A673 (cell line): ENCODE measurements at regions not wholly inside any gene's neighbourhood (a gene's known extent, or its start where the extent isn't known, plus 50 kb on each side); places are given as distances from the start of the nearest gene placed in this dataset.

Experiments used
- BruUV-seq: library from RNA; stranded (reverse); fragments of 400-500 nt; replicated peaks from 2 replicates; lab custom pipeline; 2021; lab: Mats Ljungman, UMichigan
- CTCF ChIA-PET: fragments of 300-600 bp; sonication (Branson Sonifier 250); formaldehyde crosslinking; loops from one replicate; lab custom pipeline; 2022; ENCODE audit warnings: antibody characterized with exemption; lab: Charles Lee
- POLR2A ChIA-PET: fragments of 300-600 bp; sonication (Branson Sonifier 250); formaldehyde crosslinking; loops from one replicate; lab custom pipeline; 2022; ENCODE audit warnings: antibody characterized with exemption; ENCODE audit not compliant: low non-redundant PET; lab: Charles Lee
- DNase-seq: peaks from one replicate; pipeline ENCODE4 v3.0.0-alpha.2; 2015; ENCODE audit warnings: low spot score
- H3K27ac ChIP-seq: fragments of 200-600 bp; sonication (generic); 2 replicates; pipeline ENCODE4 v1.5.1; 2016; ENCODE audit warnings: mixed run types, low read depth, mild to moderate bottlenecking, mixed read lengths, antibody characterized with exemption, low read length; ENCODE audit not compliant: poor library complexity, severe bottlenecking
- H3K27me3 ChIP-seq: fragments of 200-600 bp; sonication (generic); replicated peaks from 2 replicates; pipeline ENCODE4 v1.6.1; 2017; ENCODE audit warnings: mixed run types, low read depth, mild to moderate bottlenecking, mixed read lengths, antibody characterized with exemption, low read length; ENCODE audit not compliant: insufficient read depth, poor library complexity
- H3K36me3 ChIP-seq: fragments of 200-600 bp; sonication (generic); 2 replicates; pipeline ENCODE4 v1.6.1; 2016; ENCODE audit warnings: mixed run types, mild to moderate bottlenecking, mixed read lengths, antibody characterized with exemption, low read length; ENCODE audit not compliant: insufficient read depth, poor library complexity, severe bottlenecking
- H3K4me1 ChIP-seq: fragments of 200-600 bp; sonication (generic); 2 replicates; pipeline ENCODE4 v1.6.1; 2017; ENCODE audit warnings: mixed run types, mild to moderate bottlenecking, mixed read lengths, antibody characterized with exemption, low read length; ENCODE audit not compliant: insufficient read depth, poor library complexity, severe bottlenecking
- H3K4me3 ChIP-seq: fragments of 200-600 bp; sonication (generic); 2 replicates; pipeline ENCODE4 v1.5.1; 2016; ENCODE audit warnings: low read depth, mixed run types, mild to moderate bottlenecking, mixed read lengths, low read length; ENCODE audit not compliant: poor library complexity, severe bottlenecking
- H3K9me3 ChIP-seq: fragments of 200-600 bp; sonication (generic); 2 replicates; pipeline ENCODE4 v1.6.1; 2016; ENCODE audit warnings: mixed run types, low read depth, mild to moderate bottlenecking, mixed read lengths, antibody characterized with exemption, low read length; ENCODE audit not compliant: poor library complexity, severe bottlenecking
- EZH2 ChIP-seq: fragments of 200-600 bp; sonication (generic); IDR thresholded peaks from 2 replicates; pipeline ENCODE4 v1.6.1; 2017; ENCODE audit warnings: borderline replicate concordance, low read depth, mild to moderate bottlenecking, mixed read lengths, antibody characterized with exemption, low read length; ENCODE audit not compliant: poor library complexity, severe bottlenecking
- intact Hi-C: fragments of 100-400 bp; cut with micrococcal nuclease; formaldehyde crosslinking; loops from one replicate; pipeline ENCODE4 v1.10.0; 2022; ENCODE audit not compliant: unreplicated experiment
- TF ChIP-seq, protein P1 (sequence below): fragments of 300-800, 200-600 bp; sonication (generic); conservative IDR thresholded peaks from 2 replicates; pipeline ENCODE4 v1.5.1; 2017; ENCODE audit warnings: low read depth, mild to moderate bottlenecking, antibody characterized with exemption, low read length, moderate library complexity, mixed read lengths

DNA sequence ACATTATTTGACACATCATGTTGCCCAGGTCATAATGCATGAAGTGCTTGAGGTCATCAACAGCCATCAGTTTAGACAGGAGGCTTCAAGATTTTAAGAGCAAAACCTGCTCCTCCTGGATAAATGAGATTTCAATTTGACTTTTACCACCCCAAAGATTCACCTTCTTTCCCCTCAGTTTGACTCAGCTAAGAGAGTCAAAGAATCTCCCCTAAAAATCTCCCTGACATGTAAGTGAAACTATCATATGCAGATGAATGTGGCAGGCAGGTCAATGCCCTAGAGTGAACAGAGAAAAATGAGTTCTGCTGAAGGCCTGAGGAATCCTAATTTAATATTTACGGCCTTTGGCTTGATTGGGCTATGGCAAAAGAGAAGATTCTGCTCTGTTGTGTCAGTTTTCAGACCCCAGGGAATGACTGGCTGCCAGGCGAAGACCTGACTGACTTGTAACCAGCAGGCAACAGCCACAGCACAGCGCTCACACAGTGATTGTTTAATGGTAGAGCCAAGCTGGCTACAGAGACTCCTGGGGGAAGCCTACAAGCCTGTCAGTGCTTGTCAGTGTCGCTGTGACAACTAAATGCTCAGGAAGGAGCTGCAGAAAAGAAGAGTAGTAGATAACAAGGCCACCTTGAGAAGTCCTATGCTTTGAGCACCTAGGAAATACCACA, 491.2 kb upstream of the LRRC4C start:
- no TSS peak for BruUV-seq
- Histone ChIP-seq H3K27ac (no peak overlapping the region), H3K27me3 (no peaks in the 10 kb centered on the region), H3K9me3 (peaks cover 75% of the 10 kb centered on the region), H3K4me1 (no peaks in the 10 kb centered on the region), H3K36me3 (no peaks in the 10 kb centered on the region), H3K4me3 (no peak overlapping the region)
- intact Hi-C loops: loop anchor here (5.0 kb wide), 1 partner anchor 48 kb away; no protein-coding TSS in a partner anchor
- CTCF ChIA-PET: no interaction called here
- POLR2A ChIA-PET: no interaction called here
- no peak for TF ChIP-seq EZH2
- TF ChIP-seq, protein P1, sequence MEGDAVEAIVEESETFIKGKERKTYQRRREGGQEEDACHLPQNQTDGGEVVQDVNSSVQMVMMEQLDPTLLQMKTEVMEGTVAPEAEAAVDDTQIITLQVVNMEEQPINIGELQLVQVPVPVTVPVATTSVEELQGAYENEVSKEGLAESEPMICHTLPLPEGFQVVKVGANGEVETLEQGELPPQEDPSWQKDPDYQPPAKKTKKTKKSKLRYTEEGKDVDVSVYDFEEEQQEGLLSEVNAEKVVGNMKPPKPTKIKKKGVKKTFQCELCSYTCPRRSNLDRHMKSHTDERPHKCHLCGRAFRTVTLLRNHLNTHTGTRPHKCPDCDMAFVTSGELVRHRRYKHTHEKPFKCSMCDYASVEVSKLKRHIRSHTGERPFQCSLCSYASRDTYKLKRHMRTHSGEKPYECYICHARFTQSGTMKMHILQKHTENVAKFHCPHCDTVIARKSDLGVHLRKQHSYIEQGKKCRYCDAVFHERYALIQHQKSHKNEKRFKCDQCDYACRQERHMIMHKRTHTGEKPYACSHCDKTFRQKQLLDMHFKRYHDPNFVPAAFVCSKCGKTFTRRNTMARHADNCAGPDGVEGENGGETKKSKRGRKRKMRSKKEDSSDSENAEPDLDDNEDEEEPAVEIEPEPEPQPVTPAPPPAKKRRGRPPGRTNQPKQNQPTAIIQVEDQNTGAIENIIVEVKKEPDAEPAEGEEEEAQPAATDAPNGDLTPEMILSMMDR: no peak
- DNase-seq: no peak

DNA sequence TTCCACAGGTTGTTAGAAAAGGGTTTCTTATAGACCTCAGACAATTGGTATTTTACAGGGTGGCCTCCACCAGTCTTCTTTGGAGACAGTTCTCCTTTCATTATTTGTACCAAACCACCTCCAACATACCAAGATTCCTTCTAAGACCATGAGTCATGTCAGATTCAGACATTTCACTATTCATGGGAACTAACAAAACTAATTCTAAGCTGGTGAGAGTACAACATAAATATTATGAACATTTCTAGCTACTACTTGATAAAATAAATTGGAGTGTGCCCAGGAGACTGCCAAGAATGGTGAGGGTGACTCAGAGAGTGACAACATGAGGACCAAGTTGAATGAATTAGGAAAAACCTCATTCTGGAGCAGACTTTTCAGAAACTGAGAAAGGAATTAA, 494.6 kb upstream of the LRRC4C start:
- intact Hi-C loops: loop anchor here (5.0 kb wide), 1 partner anchor 52 kb away; no protein-coding TSS in a partner anchor
- H3K9me3 ChIP-seq: peaks cover 81% of the 10 kb centered on the region
- H3K27ac ChIP-seq: no peak overlapping the region
- ChIA-PET POLR2A (interaction anchor here (0.5 kb wide), 1 partner anchor 12 kb away, joined by 3 read pairs; no protein-coding TSS in a partner anchor), CTCF (no interaction called here)
- peak; percentile 21 for DNase-seq
- no peak for TF ChIP-seq EZH2
- TF ChIP-seq, protein P1: no peak
- H3K4me1 ChIP-seq: no peaks in the 10 kb centered on the region
- no peaks in the 10 kb centered on the region for H3K36me3 ChIP-seq
- no TSS peak for BruUV-seq
- no peaks in the 10 kb centered on the region for H3K27me3 ChIP-seq
- H3K4me3 ChIP-seq: no peak overlapping the region

DNA sequence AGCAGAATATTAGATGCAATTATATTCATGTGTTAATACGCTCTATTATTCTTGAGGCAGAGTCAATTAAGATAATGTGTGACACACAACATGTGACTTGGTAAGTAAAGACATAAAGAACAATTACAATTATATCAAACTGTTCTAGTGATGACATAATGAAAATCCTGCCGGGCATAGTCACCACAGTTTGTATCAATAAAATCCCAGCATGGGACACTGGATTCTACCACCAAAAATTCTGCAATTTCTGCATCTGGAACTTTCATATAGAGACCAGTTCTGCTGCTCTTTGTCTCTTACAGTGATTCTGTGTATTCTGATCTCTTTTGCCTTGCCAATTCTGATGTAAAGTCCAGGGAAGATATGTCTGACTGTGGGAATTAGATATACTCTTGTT, 495.6 kb upstream of the LRRC4C start:
- intact Hi-C loops: no loop called here
- no peak for TF ChIP-seq EZH2
- TF ChIP-seq, protein P1: no peak
- Histone ChIP-seq H3K27me3 (no peaks in the 10 kb centered on the region), H3K4me3 (no peak overlapping the region), H3K36me3 (no peaks in the 10 kb centered on the region), H3K4me1 (no peaks in the 10 kb centered on the region), H3K27ac (no peak overlapping the region), H3K9me3 (peaks cover 72% of the 10 kb centered on the region)
- BruUV-seq: no TSS peak
- ChIA-PET CTCF (no interaction called here), POLR2A (no interaction called here)
- no peak for DNase-seq
